Keratinocyte (primary cell): ENCODE measurements at regions not wholly inside any gene's neighbourhood (a gene's known extent, or its start where the extent isn't known, plus 50 kb on each side); places are given as distances from the start of the nearest gene placed in this dataset.

ENCODE experiments used
- DNase-seq: peaks from one replicate; pipeline ENCODE4 v3.0.0-alpha.2; 2011; ENCODE audit warnings: low read depth, missing footprints, low spot score
- FAIRE-seq: peaks from 2 replicates; lab custom pipeline; 2011; peaks lifted over from hg19 to GRCh38; lab: Jason Lieb, UNC
- H2AFZ ChIP-seq: 2 replicates; pipeline ENCODE4 v1.6.0; 2012; ENCODE audit warnings: low read length, control low read depth, inconsistent platforms; ENCODE audit not compliant: control insufficient read depth
- H3K27ac ChIP-seq: 2 replicates; pipeline ENCODE4 v1.5.1; 2011; ENCODE audit warnings: low read length; ENCODE audit not compliant: control insufficient read depth, insufficient read depth
- H3K27me3 ChIP-seq: 3 replicates; pipeline ENCODE4 v1.6.0; 2011; ENCODE audit warnings: low read length; ENCODE audit not compliant: control insufficient read depth, insufficient read depth; ENCODE audit errors: extremely low read depth
- H3K36me3 ChIP-seq, 2 experiments: 2 replicates in 1 of 2; 3 replicates in 1 of 2; pipeline ENCODE4 v1.5.1; 2011; ENCODE audit warnings: low read length in 2 of 2, mild to moderate bottlenecking in 1 of 2; ENCODE audit not compliant: control insufficient read depth in 2 of 2, insufficient read depth in 2 of 2; ENCODE audit errors: extremely low read depth in 1 of 2
- H3K4me1 ChIP-seq: 3 replicates; pipeline ENCODE4 v1.5.1; 2011; ENCODE audit warnings: low read length; ENCODE audit not compliant: control insufficient read depth, insufficient read depth; ENCODE audit errors: extremely low read depth
- H3K4me2 ChIP-seq: 3 replicates; pipeline ENCODE4 v1.6.0; 2011; ENCODE audit warnings: low read depth, low read length; ENCODE audit not compliant: control insufficient read depth, insufficient read depth; ENCODE audit errors: extremely low read depth
- H3K4me3 ChIP-seq, 3 experiments: fragments of 200-600 bp in 1 of 3; sonication (generic) in 1 of 3; 2 replicates in 2 of 3; 3 replicates in 1 of 3; pipeline ENCODE4 v1.5.1; 2011 to 2016; ENCODE audit warnings: low read length in 3 of 3, mild to moderate bottlenecking in 3 of 3, control low read depth in 2 of 3, inconsistent platforms in 1 of 3, low read depth in 1 of 3, mixed read lengths in 1 of 3, mixed run types in 1 of 3, moderate library complexity in 1 of 3; ENCODE audit not compliant: control insufficient read depth in 2 of 3, insufficient read depth in 2 of 3; ENCODE audit errors: extremely low read depth in 1 of 3
- H3K79me2 ChIP-seq: 2 replicates; pipeline ENCODE4 v1.6.0; 2012; ENCODE audit warnings: low read length; ENCODE audit not compliant: control insufficient read depth, insufficient read depth
- H3K9ac ChIP-seq: 3 replicates; pipeline ENCODE4 v1.6.0; 2011; ENCODE audit warnings: low read length; ENCODE audit not compliant: control insufficient read depth, insufficient read depth; ENCODE audit errors: extremely low read depth
- H3K9me1 ChIP-seq: 3 replicates; pipeline ENCODE4 v1.6.0; 2011; ENCODE audit warnings: low read length; ENCODE audit not compliant: control insufficient read depth, insufficient read depth; ENCODE audit errors: extremely low read depth
- H3K9me3 ChIP-seq: 2 replicates; pipeline ENCODE4 v1.5.1; 2012; ENCODE audit warnings: low read depth, low read length; ENCODE audit not compliant: control insufficient read depth
- H4K20me1 ChIP-seq: 3 replicates; pipeline ENCODE4 v1.6.0; 2011; ENCODE audit warnings: low read length; ENCODE audit not compliant: control insufficient read depth, insufficient read depth; ENCODE audit errors: extremely low read depth
- CTCF ChIP-seq, 3 experiments: IDR thresholded peaks in 1 of 3; conservative IDR thresholded peaks in 1 of 3; optimal IDR thresholded peaks in 1 of 3; 2 replicates in 2 of 3; 3 replicates in 1 of 3; pipeline versions ENCODE3 to v1.5.1; 2011; ENCODE audit warnings: low read length in 3 of 3, mild to moderate bottlenecking in 3 of 3, moderate library complexity in 2 of 3, control low read depth in 1 of 3, inconsistent platforms in 1 of 3; ENCODE audit not compliant: insufficient read depth in 2 of 3; ENCODE audit errors: extremely low read depth in 1 of 3
- EZH2 ChIP-seq: IDR thresholded peaks from one replicate; pipeline ENCODE4 v1.6.1; 2012; ENCODE audit warnings: inconsistent platforms, mild to moderate bottlenecking, low read length, moderate library complexity
- dilution Hi-C: fragments of 300-500 bp; cut with MboI; formaldehyde crosslinking; loops from one replicate; pipeline ENCODE4 v1.7.0; 2020; ENCODE audit warnings: low sequenced_read_pairs; ENCODE audit not compliant: extremely low pct_ligation_motif_present

GRCh38 chr17:77675816-77676215, 282.7 kb upstream of the TNRC6C start:
- Histone ChIP-seq H3K79me2 (no peaks in the 10 kb centered on the region), H2AFZ (no peak overlapping the region), H4K20me1 (no peaks in the 10 kb centered on the region), H3K9ac (no peak overlapping the region), H3K9me1 (no peaks in the 10 kb centered on the region), H3K9me3 (no peaks in the 10 kb centered on the region), H3K27ac (no peak overlapping the region), H3K4me1 (no peaks in the 10 kb centered on the region), H3K36me3 (no peaks in the 10 kb centered on the region), H3K4me3 (no peak overlapping the region), H3K27me3 (peaks cover 41% of the 10 kb centered on the region), H3K4me2 (no peak overlapping the region)
- no peak for DNase-seq
- TF ChIP-seq EZH2: no peak
- TF ChIP-seq CTCF (optimal IDR thresholded peaks at IDR 0.05 in 1 of 3, IDR thresholded peaks at IDR 0.05 in 1 of 3, conservative IDR thresholded peaks at IDR 0.05 in 1 of 3; ENCODE audit: extremely low read depth in 1 of 3, insufficient read depth in 2 of 3, low read length in 3 of 3): no peak
- dilution Hi-C loops: no loop called here
- no peak for FAIRE-seq

- H2AFZ ChIP-seq: no peak overlapping the region
- H3K4me2 ChIP-seq: no peak overlapping the region
- H3K36me3 ChIP-seq: no peaks in the 10 kb centered on the region
- no peak for TF ChIP-seq EZH2
- TF ChIP-seq CTCF (optimal IDR thresholded peaks at IDR 0.05 in 1 of 3, IDR thresholded peaks at IDR 0.05 in 1 of 3, conservative IDR thresholded peaks at IDR 0.05 in 1 of 3; ENCODE audit: extremely low read depth in 1 of 3, insufficient read depth in 2 of 3, low read length in 3 of 3): no peak
- no peaks in the 10 kb centered on the region for H3K9me3 ChIP-seq
- no peaks in the 10 kb centered on the region for H3K9me1 ChIP-seq
- FAIRE-seq (no peak), DNase-seq (no peak)
- H3K27me3 ChIP-seq: peaks cover 41% of the 10 kb centered on the region
- H3K79me2 ChIP-seq: no peaks in the 10 kb centered on the region
- no peaks in the 10 kb centered on the region for H4K20me1 ChIP-seq
- no peaks in the 10 kb centered on the region for H3K4me1 ChIP-seq
- H3K27ac ChIP-seq: no peak overlapping the region
- no peak overlapping the region for H3K4me3 ChIP-seq
- H3K9ac ChIP-seq: no peak overlapping the region
- dilution Hi-C loops: no loop called here
Measured at GRCh38 chr17:77676237-77676661, 282.3 kb upstream of the TNRC6C start.
